Fibroblast of skin of right biceps (primary cell): ENCODE measurements at regions not wholly inside any gene's neighbourhood (a gene's known extent, or its start where the extent isn't known, plus 50 kb on each side); places are given as distances from the start of the nearest gene placed in this dataset.

Experiments
- DNase-seq: peaks from one replicate; pipeline ENCODE4 v3.0.0-alpha.2; 2013

- no peak for DNase-seq
These were observed 93.7 kb downstream of the GADD45G start for GRCh38 chr9:89698411-89699005.

GRCh38 chr9:89699646-89700045, 94.8 kb downstream of the GADD45G start:
- DNase-seq = no peak

DNA sequence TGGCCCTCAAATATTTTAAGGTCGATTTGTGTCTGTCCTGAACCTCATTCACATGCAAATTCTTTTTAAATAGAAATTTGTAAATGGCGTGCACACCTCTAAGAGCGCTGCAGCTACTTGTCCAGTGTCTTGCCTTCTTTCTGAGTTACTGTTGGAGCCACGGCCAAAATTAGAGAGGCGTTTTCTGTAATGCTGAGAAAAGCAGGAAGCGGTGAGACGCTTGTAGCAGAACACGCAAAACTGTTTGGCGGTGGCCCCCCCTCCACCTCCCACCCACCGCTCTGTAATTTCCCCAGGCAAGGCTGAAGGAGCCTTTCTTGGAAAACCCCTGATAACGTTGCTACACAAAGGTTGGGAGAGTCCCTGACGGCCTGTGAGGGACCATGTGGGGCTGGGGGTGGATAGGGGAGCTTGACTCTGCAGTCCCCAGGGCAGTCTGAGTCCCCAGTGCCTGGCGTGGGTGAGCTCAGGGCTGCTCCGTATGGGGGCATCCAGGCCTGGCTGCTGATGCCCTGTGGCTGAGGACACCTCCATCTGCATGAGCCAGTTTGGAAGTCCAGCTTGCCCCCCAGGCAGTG, 96.5 kb downstream of the GADD45G start:
- no peak for DNase-seq

- no peak for DNase-seq
These were observed 97.6 kb downstream of the GADD45G start for GRCh38 chr9:89702401-89702800.

- no peak for DNase-seq
These were observed 100.8 kb downstream of the GADD45G start for GRCh38 chr9:89705651-89706050.

GRCh38 chr9:89706086-89706485, 101.3 kb downstream of the GADD45G start:
- DNase-seq = no peak

GRCh38 chr9:89706731-89707191, 101.9 kb downstream of the GADD45G start:
- no peak for DNase-seq

- DNase-seq = peak; percentile 23
These were observed 105.9 kb downstream of the GADD45G start for GRCh38 chr9:89710697-89711096.

DNA sequence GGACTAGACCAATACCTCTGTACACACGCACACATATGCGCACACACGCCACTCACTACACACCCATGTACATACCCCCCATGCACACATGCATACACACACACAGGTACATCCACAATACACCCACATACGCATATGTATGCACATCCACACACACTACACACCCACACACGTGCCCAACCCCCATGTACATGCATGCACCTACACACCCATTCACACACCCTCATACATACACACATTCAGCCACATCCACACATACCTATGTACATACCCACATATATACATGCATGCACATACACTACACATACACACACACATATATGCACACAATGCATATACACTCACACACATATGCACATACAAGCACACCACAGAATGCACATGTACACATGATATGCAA, 107.1 kb downstream of the GADD45G start:
- DNase-seq = no peak

- DNase-seq = no peak
These were observed 107.5 kb downstream of the GADD45G start for GRCh38 chr9:89712283-89712682.

DNA sequence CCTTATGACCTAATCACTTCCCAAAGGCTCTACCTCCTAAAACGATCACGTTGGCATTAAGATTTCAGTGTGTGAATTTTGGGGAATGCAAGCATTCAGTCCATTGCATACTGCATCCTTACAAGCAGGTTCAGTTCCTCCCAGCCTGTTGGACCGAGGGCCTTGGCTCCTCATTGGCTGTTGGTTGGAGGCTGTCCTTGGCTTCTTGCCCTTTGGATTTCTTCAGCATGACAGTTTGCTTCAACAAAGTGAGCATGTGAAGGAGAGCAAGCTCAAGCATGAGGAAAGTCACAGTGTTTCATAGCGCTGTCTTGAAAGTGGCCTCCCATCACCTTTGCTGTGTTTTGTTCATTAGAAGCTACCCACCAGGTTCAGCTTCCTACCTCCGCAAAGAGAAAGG, 109.5 kb downstream of the GADD45G start:
- DNase-seq = peak; percentile 22

DNA sequence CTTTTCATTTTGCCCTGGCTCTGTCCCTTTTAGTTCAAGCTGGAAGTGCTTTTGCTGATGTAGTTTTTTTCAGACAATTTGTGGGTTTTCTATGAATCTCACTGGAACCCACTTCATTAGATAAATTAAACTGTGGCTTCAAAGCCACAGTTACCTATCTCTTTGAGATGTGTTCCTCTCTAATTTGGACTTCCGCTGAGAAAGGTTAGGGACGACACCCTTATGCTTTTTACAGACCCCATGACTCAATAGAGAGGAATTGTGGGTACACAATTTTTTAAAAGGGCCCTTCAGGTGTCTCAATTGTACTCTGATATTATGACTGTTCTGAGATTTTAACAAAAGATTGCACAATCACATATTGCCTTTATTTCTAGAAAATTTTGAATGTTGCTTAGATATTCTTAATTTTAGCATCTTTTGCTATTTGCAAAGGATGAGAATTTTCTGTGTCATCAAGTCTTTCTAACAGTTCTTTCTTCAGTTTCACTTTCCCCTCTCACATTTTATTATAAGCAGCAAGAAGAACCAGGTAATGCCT, 110.6 kb downstream of the GADD45G start:
- DNase-seq = no peak

GRCh38 chr9:89715881-89716280, 111.1 kb downstream of the GADD45G start:
- no peak for DNase-seq

DNA sequence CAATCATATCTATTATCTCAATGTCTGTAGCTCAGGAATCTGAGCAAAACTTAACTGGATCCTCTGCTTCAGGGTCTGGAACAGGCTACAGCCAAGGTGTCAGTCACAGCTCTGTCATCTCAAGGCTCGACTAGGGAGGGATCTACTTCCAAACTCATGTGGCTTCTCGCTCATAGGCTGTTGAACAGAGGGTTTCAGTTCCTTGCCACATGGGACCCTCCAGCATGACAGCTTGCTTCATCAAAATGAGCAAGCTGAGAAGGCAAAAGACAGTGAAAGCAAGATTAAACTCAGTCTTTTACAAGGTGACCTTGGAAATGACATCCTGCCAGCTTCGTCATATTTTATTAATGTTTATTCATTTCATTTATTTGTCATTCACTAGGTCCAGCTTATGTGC, 111.7 kb downstream of the GADD45G start:
- no peak for DNase-seq

- DNase-seq = no peak
These were observed 113.4 kb downstream of the GADD45G start for GRCh38 chr9:89718176-89718575.

- no peak for DNase-seq
These were observed 113.8 kb downstream of the GADD45G start for GRCh38 chr9:89718651-89719050.

DNA sequence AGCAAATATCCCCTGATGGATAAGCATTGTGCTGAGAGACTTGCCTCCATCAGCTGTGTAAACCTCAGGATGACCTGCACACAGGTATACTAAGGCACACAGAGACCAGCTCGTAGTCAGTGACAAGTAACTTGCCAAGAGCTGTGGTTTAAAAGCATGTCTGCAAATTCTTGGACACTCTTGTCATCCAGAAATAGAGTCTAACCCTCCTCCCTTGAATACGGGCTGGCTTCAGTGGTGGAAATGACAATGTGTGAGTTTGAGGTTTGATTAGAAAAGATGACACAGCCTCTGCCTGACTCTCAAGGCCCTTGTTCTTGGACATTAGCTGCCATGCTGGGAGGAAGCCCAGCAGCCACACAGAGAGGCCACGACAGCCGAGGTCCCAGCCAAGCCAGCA, 114.4 kb downstream of the GADD45G start:
- peak; percentile 57 for DNase-seq

GRCh38 chr9:89720696-89721175, 115.9 kb downstream of the GADD45G start:
- DNase-seq = no peak

DNA sequence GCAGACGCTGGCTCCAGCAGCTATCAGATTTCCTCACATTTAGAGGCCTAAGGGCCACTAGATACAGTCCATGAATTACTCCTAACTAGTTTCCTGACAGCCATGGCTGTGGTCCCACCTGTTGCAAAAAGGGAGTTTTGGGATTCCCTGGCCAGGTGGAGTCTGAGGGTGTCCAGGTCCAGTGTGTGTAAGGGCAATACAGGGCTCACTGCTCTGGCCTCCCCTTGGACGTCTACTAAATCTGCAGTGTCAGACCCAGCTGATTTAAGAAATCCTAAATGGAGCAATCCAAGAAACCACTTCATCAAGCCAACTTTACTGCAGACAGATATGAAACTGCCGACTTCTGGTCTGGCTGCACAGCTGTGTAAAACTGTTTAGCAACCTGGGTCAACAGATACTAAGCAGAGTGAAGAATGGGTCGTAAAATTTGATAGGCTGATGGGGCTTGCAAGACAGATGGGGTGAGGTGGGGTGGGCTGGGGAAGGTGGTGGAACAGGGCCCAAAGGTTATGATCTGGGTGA, 116.4 kb downstream of the GADD45G start:
- no peak for DNase-seq

- DNase-seq = no peak
These were observed 117.2 kb downstream of the GADD45G start for GRCh38 chr9:89721971-89722530.

GRCh38 chr9:89722712-89723111, 117.9 kb downstream of the GADD45G start:
- no peak for DNase-seq

- peak; percentile 49 for DNase-seq
These were observed 118.8 kb downstream of the GADD45G start for GRCh38 chr9:89723469-89724100.

DNA sequence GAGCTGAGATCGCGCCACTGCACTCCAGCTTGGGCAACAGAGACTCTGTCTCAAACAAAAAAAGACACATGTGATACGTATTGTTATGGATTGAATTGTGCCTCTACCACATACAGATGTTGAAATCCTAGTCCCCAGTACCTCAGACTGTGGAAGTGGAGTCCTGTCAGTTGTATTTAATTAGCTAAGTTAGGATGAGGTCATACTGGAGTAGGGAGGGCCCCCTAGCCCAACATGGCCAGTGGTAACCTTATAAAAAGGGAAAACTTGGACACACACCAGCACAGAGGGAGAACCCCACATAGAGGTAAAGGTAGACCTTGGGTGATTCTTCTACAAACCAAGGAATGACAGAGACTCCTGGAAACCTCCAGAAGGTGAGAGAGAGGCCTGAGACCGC, 119.8 kb downstream of the GADD45G start:
- no peak for DNase-seq

- DNase-seq = no peak
These were observed 120.5 kb downstream of the GADD45G start for GRCh38 chr9:89725271-89725670.
